Stimulated activated CD4-positive, alpha-beta T cell treated with anti-CD3 and anti-CD28 coated beads, Interleukin-4, amount 100 ng/mL, for 24 hours (primary cell): ENCODE measurements at regions not wholly inside any gene's neighbourhood (a gene's known extent, or its start where the extent isn't known, plus 50 kb on each side); places are given as distances from the start of the nearest gene placed in this dataset.
"Not testable (repeated sequence)": the region's sequence is repeated elsewhere in the genome, so short reads cannot be mapped to it uniquely, and the experiment has no call there.

ENCODE experiments used
- DNase-seq: peaks from one replicate; pipeline ENCODE4 v3.0.0-alpha.2; 2020

GRCh38 chr14:40345334-40345733, 913.1 kb upstream of the FBXO33 start:
- DNase-seq: no peak

DNA sequence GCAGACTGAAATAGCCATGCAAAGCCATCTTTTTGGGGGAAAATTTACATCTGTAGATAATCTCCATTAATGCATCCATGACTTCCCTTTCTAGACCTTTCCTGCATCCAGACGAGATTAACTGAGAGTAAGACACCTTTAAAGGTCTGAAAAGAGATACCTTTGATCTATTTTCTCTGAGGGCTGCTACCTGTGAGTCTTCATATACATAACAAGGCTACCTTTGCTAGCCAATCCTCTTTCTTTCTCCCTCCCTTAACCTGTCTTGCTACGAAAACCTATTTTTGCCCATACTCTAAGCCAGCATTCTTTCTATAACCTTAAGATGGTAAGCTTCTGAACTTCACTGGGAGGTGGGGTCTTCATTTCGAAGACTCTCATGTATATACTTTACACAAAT, 908.5 kb upstream of the FBXO33 start:
- DNase-seq: no peak

DNA sequence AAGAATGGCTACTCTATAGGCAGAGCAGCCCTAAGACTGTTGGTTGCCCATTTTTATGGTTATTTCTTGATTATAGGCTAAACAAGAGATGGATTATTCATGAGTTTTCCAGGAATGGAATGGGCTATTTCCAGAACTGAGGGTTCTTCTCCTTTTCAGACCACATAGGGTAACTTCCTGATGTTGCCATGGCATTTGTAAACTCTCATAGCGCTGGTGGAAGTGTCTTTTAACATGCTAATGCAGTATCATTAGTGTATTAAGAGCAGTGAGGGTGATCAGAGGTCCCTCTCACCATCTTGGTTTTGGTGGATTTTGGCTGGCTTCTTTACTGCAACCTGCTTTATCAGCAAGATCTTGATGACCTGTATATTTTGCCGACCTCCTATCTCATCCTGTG, 904.6 kb upstream of the FBXO33 start:
- no peak for DNase-seq

GRCh38 chr14:40326519-40326918, 894.3 kb upstream of the FBXO33 start:
- DNase-seq: not testable (repeated sequence)

- no peak for DNase-seq
These were observed 886.0 kb upstream of the FBXO33 start for GRCh38 chr14:40318211-40318719.

DNA sequence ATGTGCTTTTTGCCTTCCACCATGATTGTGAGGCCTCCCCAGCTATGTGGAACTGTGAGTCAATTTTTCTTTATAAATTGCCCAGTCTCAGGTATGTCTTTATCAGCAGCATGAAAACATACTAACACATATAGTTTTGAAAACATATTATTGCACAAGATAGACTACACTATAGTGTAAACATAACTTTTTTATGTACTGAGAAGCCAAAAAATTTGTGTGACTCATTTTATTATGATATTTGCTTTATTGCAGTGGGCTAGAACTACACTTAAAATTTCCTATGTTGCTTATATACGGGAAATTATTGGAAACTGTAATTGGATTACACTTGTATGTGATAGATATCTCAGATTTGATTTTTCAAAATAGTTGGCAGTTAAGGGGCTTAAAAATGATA, 885.5 kb upstream of the FBXO33 start:
- no peak for DNase-seq

GRCh38 chr14:40312296-40312695, 880.1 kb upstream of the FBXO33 start:
- DNase-seq: no peak

GRCh38 chr14:40309124-40309523, 876.9 kb upstream of the FBXO33 start:
- DNase-seq: no peak

DNA sequence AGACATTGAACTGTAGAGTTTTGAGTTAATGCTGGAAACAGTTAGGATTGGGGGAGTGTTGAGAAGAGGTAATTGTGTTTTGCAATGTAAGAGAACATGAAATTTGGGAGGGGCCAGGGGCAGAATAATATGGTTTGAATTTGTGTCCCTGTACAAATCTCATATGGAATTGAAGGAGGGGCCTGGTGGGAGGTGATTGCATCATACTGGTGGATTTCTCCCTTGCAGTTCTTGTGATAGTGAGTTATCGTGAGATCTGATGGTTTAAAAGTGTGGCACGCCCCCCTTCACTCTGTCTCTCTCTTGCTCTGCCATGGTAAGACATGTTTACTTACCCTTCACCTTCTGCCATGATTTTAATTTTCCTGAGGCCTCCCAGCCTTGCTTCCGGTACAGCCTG, 876.0 kb upstream of the FBXO33 start:
- DNase-seq: no peak

DNA sequence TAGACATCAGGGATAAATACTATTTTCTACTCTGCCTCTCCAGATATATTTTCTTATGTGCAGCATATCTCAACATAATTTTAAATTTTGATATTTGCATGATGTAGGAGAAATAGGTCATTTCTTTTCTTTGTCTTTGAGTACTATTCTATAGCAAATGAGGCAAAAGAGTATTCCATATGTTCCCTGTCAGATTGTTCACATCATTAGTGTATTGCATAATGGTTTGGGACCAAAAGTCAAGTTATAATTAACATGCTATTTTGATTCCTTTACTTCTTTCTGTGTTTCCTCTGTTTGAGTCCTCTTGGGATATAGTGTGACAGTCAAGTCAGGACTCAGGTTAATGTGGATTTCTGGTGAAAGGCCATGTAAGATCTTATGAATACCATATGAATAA, 864.6 kb upstream of the FBXO33 start:
- no peak for DNase-seq

- no peak for DNase-seq
These were observed 860.4 kb upstream of the FBXO33 start for GRCh38 chr14:40292664-40293063.

- no peak for DNase-seq
These were observed 850.0 kb upstream of the FBXO33 start for GRCh38 chr14:40282196-40282595.

GRCh38 chr14:40280652-40281051, 848.4 kb upstream of the FBXO33 start:
- DNase-seq: no peak

- DNase-seq: no peak
These were observed 841.2 kb upstream of the FBXO33 start for GRCh38 chr14:40273417-40273816.

GRCh38 chr14:40271480-40271879, 839.2 kb upstream of the FBXO33 start:
- DNase-seq: no peak

DNA sequence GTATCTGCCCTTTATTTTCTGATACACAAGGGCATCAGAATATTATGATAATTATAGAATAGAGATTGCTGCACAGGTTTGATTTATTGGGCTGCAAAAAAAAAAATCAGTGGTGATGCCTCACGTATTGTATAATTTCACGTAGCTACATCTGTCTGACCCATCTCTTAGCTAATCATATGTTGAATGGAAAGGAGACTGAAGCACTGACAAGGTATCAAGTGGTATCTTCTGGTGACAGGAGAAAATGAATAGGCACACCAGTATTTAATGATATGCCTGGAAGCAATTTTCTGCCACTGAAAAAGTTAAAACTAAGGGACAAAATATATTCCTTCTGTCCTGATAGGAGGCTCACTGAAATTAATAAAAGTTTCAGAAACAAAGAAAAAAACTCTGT, 837.2 kb upstream of the FBXO33 start:
- no peak for DNase-seq

- no peak for DNase-seq
These were observed 836.0 kb upstream of the FBXO33 start for GRCh38 chr14:40268236-40268635.

DNA sequence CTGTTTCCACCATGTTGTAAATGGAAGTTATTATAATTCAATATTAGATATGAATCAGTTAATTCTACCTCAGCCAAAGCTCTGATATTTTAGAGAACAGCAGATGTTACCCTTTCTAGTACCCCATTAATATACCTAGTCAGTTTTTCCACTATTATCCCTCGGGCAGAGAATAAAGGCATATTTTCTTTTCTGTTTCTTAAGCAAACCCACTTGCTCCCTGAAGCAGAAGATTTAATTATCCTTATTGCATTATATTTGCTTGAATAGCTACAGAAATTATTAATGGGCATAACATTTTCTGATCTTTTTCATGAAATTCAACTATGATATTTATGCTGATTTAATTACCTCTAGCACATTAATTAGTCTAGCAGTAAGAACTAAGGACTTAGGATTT, 832.9 kb upstream of the FBXO33 start:
- DNase-seq: no peak

DNA sequence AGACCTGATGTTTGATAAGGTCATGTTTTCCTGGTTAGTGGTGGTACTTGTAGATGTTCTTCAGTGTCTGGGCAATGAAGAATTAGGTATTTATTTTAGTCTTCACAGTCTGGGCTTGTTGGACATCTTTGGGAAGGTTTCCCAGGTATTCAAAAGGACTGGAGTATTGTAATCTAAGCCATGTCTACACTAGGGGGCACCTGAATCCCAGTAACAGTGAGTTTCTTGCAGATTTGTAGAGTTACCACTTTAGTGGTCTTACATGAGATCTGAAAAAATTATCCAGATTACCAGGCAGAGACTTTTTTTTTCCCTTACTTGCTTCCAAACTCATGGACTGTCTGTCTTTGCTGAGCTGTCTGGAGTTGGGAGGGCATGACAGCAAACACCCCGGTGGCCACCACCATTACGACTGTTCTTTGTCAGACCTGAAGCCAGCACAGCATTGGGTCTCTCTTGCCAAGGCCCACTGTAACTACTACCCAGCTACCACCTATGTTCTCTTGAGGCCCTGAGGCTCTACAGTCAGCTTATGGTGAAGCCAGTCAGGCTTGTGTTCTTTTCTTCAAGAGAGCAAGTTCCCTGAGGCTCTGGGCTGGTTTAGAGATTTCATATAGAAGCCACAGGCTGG, 820.7 kb upstream of the FBXO33 start:
- no peak for DNase-seq

DNA sequence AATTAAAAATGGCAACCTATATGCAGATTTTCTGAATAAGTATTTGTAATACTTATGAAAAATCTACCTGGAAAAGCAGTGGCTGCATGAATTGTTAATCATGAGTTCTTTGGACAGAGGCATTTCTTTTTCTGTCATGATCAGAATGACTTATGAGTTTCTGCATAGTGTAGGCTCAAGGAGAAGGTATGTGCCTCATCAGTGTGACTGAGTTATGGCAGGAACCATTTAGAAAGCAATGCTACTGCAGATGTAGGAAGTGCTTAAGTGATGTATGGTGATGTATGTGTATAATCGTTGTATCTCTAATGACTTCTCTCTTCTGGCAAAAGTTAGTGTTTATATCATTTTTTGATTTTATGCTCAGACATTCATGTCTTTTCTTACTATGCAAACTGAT, 816.4 kb upstream of the FBXO33 start:
- no peak for DNase-seq

GRCh38 chr14:40240245-40240859, 808.1 kb upstream of the FBXO33 start:
- DNase-seq: no peak

- DNase-seq: no peak
These were observed 800.1 kb upstream of the FBXO33 start for GRCh38 chr14:40232302-40232701.

DNA sequence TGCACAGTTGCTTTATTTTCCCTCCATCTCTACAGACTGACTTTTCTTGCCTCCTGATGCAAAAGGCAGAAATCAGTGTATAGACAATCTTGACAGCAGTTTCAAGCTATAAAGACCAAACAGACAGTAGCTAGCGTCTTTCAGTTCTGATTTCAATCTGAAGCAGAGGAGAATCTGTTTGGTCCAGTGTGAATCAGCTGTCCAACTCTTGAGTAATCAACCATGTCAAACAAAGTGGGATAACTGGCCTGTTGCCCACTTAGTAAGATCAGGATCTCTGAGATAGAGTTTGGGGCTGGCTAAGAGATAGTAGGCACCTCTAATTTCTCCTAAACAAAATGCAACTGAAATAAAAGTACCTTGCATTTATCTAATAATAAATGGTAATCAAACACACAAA, 797.4 kb upstream of the FBXO33 start:
- DNase-seq: no peak

GRCh38 chr14:40222996-40223395, 790.8 kb upstream of the FBXO33 start:
- DNase-seq: no peak

DNA sequence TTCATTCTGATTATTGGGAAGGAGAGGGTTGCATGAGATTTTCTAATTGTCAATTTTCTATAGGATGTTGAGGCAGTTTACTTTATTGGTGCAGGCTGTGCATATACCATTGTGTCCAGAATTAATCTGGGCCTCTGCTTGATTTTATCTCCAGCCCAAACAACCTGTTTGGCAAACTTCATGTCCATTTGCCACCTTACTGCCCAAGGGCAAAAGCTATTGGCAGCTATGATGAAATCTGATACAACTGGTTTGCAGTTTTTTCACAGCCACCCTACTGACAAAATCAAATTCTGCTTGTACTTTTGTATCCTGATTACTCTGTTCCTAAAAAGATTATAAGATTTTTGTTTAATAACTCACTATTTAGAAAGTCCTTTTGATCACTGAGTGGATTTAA, 789.2 kb upstream of the FBXO33 start:
- DNase-seq: no peak
